CD4-positive, alpha-beta T cell (primary cell): ENCODE measurements at regions not wholly inside any gene's neighbourhood (a gene's known extent, or its start where the extent isn't known, plus 50 kb on each side); places are given as distances from the start of the nearest gene placed in this dataset.

Source experiments
- ATAC-seq: fragments of 200-7000 bp; cut with Tn5 transposase; one replicate; pipeline ENCODE4 v1.10.0; 2022; ENCODE audit warnings: mild to moderate bottlenecking; ENCODE audit not compliant: poor library complexity
- CTCF ChIA-PET: fragments of 350-600 bp; sonication (Branson Sonifier 250); formaldehyde crosslinking; loops from one replicate; lab custom pipeline; 2021; ENCODE audit warnings: antibody characterized with exemption, inconsistent platforms; lab: Charles Lee
- POLR2A ChIA-PET: fragments of 350-600 bp; sonication (Branson Sonifier 250); formaldehyde crosslinking; loops from one replicate; lab custom pipeline; 2021; ENCODE audit warnings: antibody characterized with exemption, inconsistent platforms; lab: Charles Lee
- DNase-seq, 14 experiments: peaks; one replicate each; pipeline ENCODE4 v3.0.0-alpha.2; 2013 to 2020; ENCODE audit warnings: mixed read lengths in 2 of 14
- H3K27ac ChIP-seq, 2 donors: one replicate each; pipeline versions ENCODE4 v1.5.1 to v1.7.0; 2013; ENCODE audit warnings: low read length in 2 of 2, low read depth in 1 of 2, mild to moderate bottlenecking in 1 of 2
- H3K27me3 ChIP-seq, 2 experiments: 1 replicate in 1 of 2; 2 replicates in 1 of 2; pipeline versions ENCODE4 v1.6.1 to v1.7.0; 2013; ENCODE audit warnings: low read length in 2 of 2, control low read depth in 1 of 2, mild to moderate bottlenecking in 1 of 2, moderate library complexity in 1 of 2; ENCODE audit not compliant: insufficient read depth in 2 of 2, control insufficient read depth in 1 of 2
- H3K36me3 ChIP-seq: one replicate; pipeline ENCODE4 v1.6.1; 2013; ENCODE audit warnings: low read length, control low read depth; ENCODE audit not compliant: insufficient read depth
- H3K4me1 ChIP-seq: one replicate; pipeline ENCODE4 v1.6.1; 2013; ENCODE audit warnings: low read length, control low read depth; ENCODE audit not compliant: insufficient read depth
- H3K4me3 ChIP-seq: one replicate; pipeline ENCODE4 v1.5.1; 2013; ENCODE audit warnings: mild to moderate bottlenecking, low read length, moderate library complexity
- H3K9me3 ChIP-seq, 2 experiments: 1 replicate in 1 of 2; 2 replicates in 1 of 2; pipeline versions ENCODE4 v1.6.1 to v1.7.0; 2013; ENCODE audit warnings: low read length in 2 of 2, mild to moderate bottlenecking in 2 of 2, control low read depth in 1 of 2, moderate library complexity in 1 of 2; ENCODE audit not compliant: control insufficient read depth in 1 of 2, insufficient read depth in 1 of 2
- H3K27ac Mint-ChIP-seq: one replicate; pipeline ENCODE4 v1.8.0; 2020; ENCODE audit warnings: mixed read lengths
- H3K27me3 Mint-ChIP-seq: one replicate; pipeline ENCODE4 v1.8.0; 2021; ENCODE audit warnings: mixed read lengths
- H3K36me3 Mint-ChIP-seq: one replicate; pipeline ENCODE4 v1.8.0; 2021; ENCODE audit warnings: low read depth, mixed read lengths
- H3K4me1 Mint-ChIP-seq: one replicate; pipeline ENCODE4 v1.8.0; 2021; ENCODE audit warnings: low read depth, mixed read lengths
- H3K4me3 Mint-ChIP-seq: one replicate; pipeline ENCODE4 v1.8.0; 2020; ENCODE audit warnings: mild to moderate bottlenecking, mixed read lengths
- H3K9me3 Mint-ChIP-seq: one replicate; pipeline ENCODE4 v1.8.0; 2020; ENCODE audit warnings: mixed read lengths
- CTCF ChIP-seq: fragments of 200-600 bp; IDR thresholded peaks from one replicate; pipeline ENCODE4 v1.8.0; 2022; ENCODE audit warnings: antibody characterized with exemption, mild to moderate bottlenecking
- intact Hi-C, 2 experiments: fragments of 100-400 bp; cut with DNase I in 1 of 2; cut with micrococcal nuclease in 1 of 2; formaldehyde crosslinking; loops; one replicate each; pipeline versions ENCODE4 v1.15.1 to v1.9.0; 2023 to 2025; cut with DNase I, micrococcal nuclease

- ATAC-seq (no peak), DNase-seq (no peak)
- H3K36me3 Mint-ChIP-seq = no peaks in the 10 kb centered on the region
- H3K27ac Mint-ChIP-seq = no peak overlapping the region
- Histone ChIP-seq H3K4me3 (no peak overlapping the region), H3K27ac (no peak overlapping the region), H3K4me1 (no peaks in the 10 kb centered on the region), H3K27me3 (no peaks in the 10 kb centered on the region), H3K9me3 (no peaks in the 10 kb centered on the region), H3K36me3 (no peaks in the 10 kb centered on the region)
- H3K4me3 Mint-ChIP-seq = no peak overlapping the region
- H3K4me1 Mint-ChIP-seq = no peaks in the 10 kb centered on the region
- intact Hi-C loops = no loop called here
- TF ChIP-seq CTCF = no peak
- POLR2A ChIA-PET = no interaction called here
- CTCF ChIA-PET = no interaction called here
- peaks cover 3% of the 10 kb centered on the region for H3K9me3 Mint-ChIP-seq
- H3K27me3 Mint-ChIP-seq = no peaks in the 10 kb centered on the region
Measured at GRCh38 chr6:23368557-23368956, 757.5 kb upstream of the NRSN1 start.

- POLR2A ChIA-PET = no interaction called here
- intact Hi-C loops = no loop called here
- ATAC-seq (no peak), DNase-seq (no peak)
- Mint-ChIP-seq H3K36me3 (no peaks in the 10 kb centered on the region), H3K4me3 (no peak overlapping the region), H3K4me1 (no peaks in the 10 kb centered on the region), H3K9me3 (peaks cover 2% of the 10 kb centered on the region), H3K27ac (no peak overlapping the region), H3K27me3 (no peaks in the 10 kb centered on the region)
- Histone ChIP-seq H3K4me3 (no peak overlapping the region), H3K36me3 (no peaks in the 10 kb centered on the region), H3K4me1 (no peaks in the 10 kb centered on the region), H3K27me3 (no peaks in the 10 kb centered on the region), H3K27ac (no peak overlapping the region), H3K9me3 (no peaks in the 10 kb centered on the region)
- TF ChIP-seq CTCF = no peak
- CTCF ChIA-PET = no interaction called here
Measured at GRCh38 chr6:23370051-23370450, 756.0 kb upstream of the NRSN1 start.

GRCh38 chr6:23371132-23371915 lies 754.7 kb upstream of the NRSN1 start:
- Histone ChIP-seq H3K9me3 (no peaks in the 10 kb centered on the region), H3K27ac (no peak overlapping the region), H3K27me3 (no peaks in the 10 kb centered on the region), H3K4me3 (no peak overlapping the region), H3K36me3 (no peaks in the 10 kb centered on the region), H3K4me1 (no peaks in the 10 kb centered on the region)
- DNase-seq (no peak), ATAC-seq (no peak)
- Mint-ChIP-seq H3K27ac (no peak overlapping the region), H3K36me3 (no peaks in the 10 kb centered on the region), H3K4me3 (no peak overlapping the region), H3K4me1 (no peaks in the 10 kb centered on the region), H3K9me3 (no peaks in the 10 kb centered on the region), H3K27me3 (no peaks in the 10 kb centered on the region)
- POLR2A ChIA-PET = no interaction called here
- intact Hi-C loops = no loop called here
- no peak for TF ChIP-seq CTCF
- CTCF ChIA-PET = no interaction called here
